Astrocyte of the spinal cord (primary cell): ENCODE measurements at regions not wholly inside any gene's neighbourhood (a gene's known extent, or its start where the extent isn't known, plus 50 kb on each side); places are given as distances from the start of the nearest gene placed in this dataset.

Experiments used
- DNase-seq: peaks from one replicate; pipeline ENCODE4 v3.0.0; 2011; ENCODE audit warnings: low read depth, low spot score
- H3K4me3 ChIP-seq: 2 replicates; pipeline ENCODE4 v1.5.1; 2011; ENCODE audit warnings: low read depth, mild to moderate bottlenecking, low read length, moderate library complexity
- in situ Hi-C: cut with HindIII; loops from 2 replicates; pipeline ENCODE4 v1.10.0; 2017; ENCODE audit warnings: low sequenced_read_pairs
- TF ChIP-seq, protein P1 (sequence below): IDR thresholded peaks from 2 replicates; pipeline ENCODE4 v1.5.1; 2012; ENCODE audit warnings: low read depth, mild to moderate bottlenecking, low read length, inconsistent platforms

- in situ Hi-C loops = no loop called here
- TF ChIP-seq, protein P1, sequence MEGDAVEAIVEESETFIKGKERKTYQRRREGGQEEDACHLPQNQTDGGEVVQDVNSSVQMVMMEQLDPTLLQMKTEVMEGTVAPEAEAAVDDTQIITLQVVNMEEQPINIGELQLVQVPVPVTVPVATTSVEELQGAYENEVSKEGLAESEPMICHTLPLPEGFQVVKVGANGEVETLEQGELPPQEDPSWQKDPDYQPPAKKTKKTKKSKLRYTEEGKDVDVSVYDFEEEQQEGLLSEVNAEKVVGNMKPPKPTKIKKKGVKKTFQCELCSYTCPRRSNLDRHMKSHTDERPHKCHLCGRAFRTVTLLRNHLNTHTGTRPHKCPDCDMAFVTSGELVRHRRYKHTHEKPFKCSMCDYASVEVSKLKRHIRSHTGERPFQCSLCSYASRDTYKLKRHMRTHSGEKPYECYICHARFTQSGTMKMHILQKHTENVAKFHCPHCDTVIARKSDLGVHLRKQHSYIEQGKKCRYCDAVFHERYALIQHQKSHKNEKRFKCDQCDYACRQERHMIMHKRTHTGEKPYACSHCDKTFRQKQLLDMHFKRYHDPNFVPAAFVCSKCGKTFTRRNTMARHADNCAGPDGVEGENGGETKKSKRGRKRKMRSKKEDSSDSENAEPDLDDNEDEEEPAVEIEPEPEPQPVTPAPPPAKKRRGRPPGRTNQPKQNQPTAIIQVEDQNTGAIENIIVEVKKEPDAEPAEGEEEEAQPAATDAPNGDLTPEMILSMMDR = no peak
- H3K4me3 ChIP-seq = no peak overlapping the region
- DNase-seq = no peak
These were observed 192.4 kb downstream of the ABHD5 start for GRCh38 chr3:43882976-43883680.

- no peak overlapping the region for H3K4me3 ChIP-seq
- in situ Hi-C loops = no loop called here
- no peak for DNase-seq
- TF ChIP-seq, protein P1 = no peak
These were observed 193.1 kb downstream of the ABHD5 start for GRCh38 chr3:43883729-43884396.

DNA sequence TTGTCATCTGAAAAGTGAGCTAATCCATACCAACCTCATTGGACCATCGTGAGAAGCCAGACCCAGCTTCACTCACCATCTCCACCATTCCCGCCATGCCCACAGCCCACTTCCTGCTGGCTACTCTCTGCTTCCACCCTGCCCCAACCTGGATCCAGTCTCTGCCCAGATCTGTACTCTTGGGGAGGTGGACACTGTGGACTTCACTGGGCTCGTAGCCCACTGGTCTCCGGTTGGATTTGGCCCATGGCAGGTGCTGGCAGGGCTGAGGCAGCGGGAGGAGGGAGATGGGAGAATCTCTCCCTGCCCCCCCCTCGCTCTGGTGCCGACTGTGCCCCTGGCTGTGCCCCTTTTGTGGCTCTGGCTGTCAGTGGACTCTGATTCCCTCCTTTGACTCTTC is 193.8 kb downstream of the ABHD5 start:
- no peak overlapping the region for H3K4me3 ChIP-seq
- TF ChIP-seq, protein P1 = no peak
- in situ Hi-C loops = no loop called here
- no peak for DNase-seq

GRCh38 chr3:43885908-43886618 is 195.3 kb downstream of the ABHD5 start:
- in situ Hi-C loops = no loop called here
- no peak for DNase-seq
- no peak overlapping the region for H3K4me3 ChIP-seq
- TF ChIP-seq, protein P1 = no peak

GRCh38 chr3:43892061-43892460 is 201.3 kb downstream of the ABHD5 start:
- DNase-seq = no peak
- no peak overlapping the region for H3K4me3 ChIP-seq
- TF ChIP-seq, protein P1 = no peak
- in situ Hi-C loops = no loop called here

GRCh38 chr3:43892526-43892925 is 201.8 kb downstream of the ABHD5 start:
- TF ChIP-seq, protein P1 = no peak

More at GRCh38 chr3:43892526-43892925, 201.8 kb downstream of the ABHD5 start:
- in situ Hi-C loops = no loop called here
- H3K4me3 ChIP-seq = no peak overlapping the region
- no peak for DNase-seq
